MM.1S (cell line): ENCODE measurements at regions not wholly inside any gene's neighbourhood (a gene's known extent, or its start where the extent isn't known, plus 50 kb on each side); places are given as distances from the start of the nearest gene placed in this dataset.

Experiments used
- DNase-seq: peaks from one replicate; pipeline ENCODE4 v3.0.0-alpha.2; 2015
- H2AFZ ChIP-seq: fragments of 300-600 bp; sonication (generic); 2 replicates; pipeline ENCODE4 v1.6.0; 2016; ENCODE audit warnings: antibody characterized with exemption, low read length
- H3F3A ChIP-seq: fragments of 300-600 bp; sonication (generic); 2 replicates; pipeline ENCODE4 v1.6.1; 2016; ENCODE audit warnings: mild to moderate bottlenecking, antibody characterized with exemption, low read length, moderate library complexity, mixed read lengths; ENCODE audit not compliant: insufficient read depth
- H3K27ac ChIP-seq: fragments of 300-600 bp; sonication (generic); 2 replicates; pipeline ENCODE4 v1.5.1; 2016; ENCODE audit warnings: mild to moderate bottlenecking, low read length
- H3K27me3 ChIP-seq: fragments of 300-600 bp; sonication (generic); replicated peaks from 2 replicates; pipeline ENCODE4 v1.6.0; 2016; ENCODE audit warnings: low read length; ENCODE audit not compliant: insufficient read depth
- H3K36me3 ChIP-seq: fragments of 300-600 bp; sonication (generic); replicated peaks from 2 replicates; pipeline ENCODE4 v1.6.1; 2016; ENCODE audit warnings: mild to moderate bottlenecking, low read length, mixed read lengths; ENCODE audit not compliant: insufficient read depth
- H3K4me1 ChIP-seq: fragments of 300-600 bp; sonication (generic); 2 replicates; pipeline ENCODE4 v1.6.1; 2016; ENCODE audit warnings: low read length, mixed read lengths
- H3K4me2 ChIP-seq: fragments of 300-600 bp; sonication (generic); 2 replicates; pipeline ENCODE4 v1.6.0; 2016; ENCODE audit warnings: low read depth, low read length
- H3K4me3 ChIP-seq: fragments of 300-600 bp; sonication (generic); 2 replicates; pipeline ENCODE4 v1.5.1; 2016; ENCODE audit warnings: low read length, mixed read lengths
- H3K79me2 ChIP-seq: fragments of 300-600 bp; sonication (generic); 2 replicates; pipeline ENCODE4 v1.6.1; 2016; ENCODE audit warnings: mixed run types, low read length, mixed read lengths
- H3K9ac ChIP-seq: fragments of 300-600 bp; sonication (generic); 2 replicates; pipeline ENCODE4 v1.6.1; 2016; ENCODE audit warnings: low read length, mixed read lengths
- H3K9me2 ChIP-seq: fragments of 300-600 bp; sonication (generic); replicated peaks from 2 replicates; pipeline ENCODE4 v1.6.1; 2016; ENCODE audit warnings: mild to moderate bottlenecking, low read length, mixed read lengths; ENCODE audit not compliant: insufficient read depth
- H3K9me3 ChIP-seq: fragments of 300-600 bp; sonication (generic); replicated peaks from 2 replicates; pipeline ENCODE4 v1.6.1; 2016; ENCODE audit warnings: mild to moderate bottlenecking, low read length, mixed read lengths; ENCODE audit not compliant: insufficient read depth
- H4K20me1 ChIP-seq: fragments of 300-600 bp; sonication (generic); 2 replicates; pipeline ENCODE4 v1.6.1; 2016; ENCODE audit warnings: mild to moderate bottlenecking, low read length, moderate library complexity, mixed read lengths; ENCODE audit not compliant: insufficient read depth
- CTCF ChIP-seq: fragments of 300-600 bp; sonication (generic); IDR thresholded peaks from 2 replicates; pipeline ENCODE4 v1.5.1; 2016; ENCODE audit warnings: antibody characterized with exemption, low read length, mixed read lengths
- EZH2 ChIP-seq: fragments of 300-600 bp; sonication (generic); optimal IDR thresholded peaks from 2 replicates; pipeline ENCODE3; 2017; ENCODE audit warnings: low read depth, mild to moderate bottlenecking, antibody characterized with exemption, low read length, mixed read lengths
- EZH2phosphoT487 ChIP-seq: fragments of 300-600 bp; sonication (generic); IDR thresholded peaks from 2 replicates; pipeline ENCODE4 v1.6.1; 2018; ENCODE audit warnings: antibody characterized with exemption, low read length

- no peak overlapping the region for H3K9ac ChIP-seq
- H3K36me3 ChIP-seq, result no peaks in the 10 kb centered on the region
- H3K27me3 ChIP-seq, result no peaks in the 10 kb centered on the region
- no peaks in the 10 kb centered on the region for H3K9me2 ChIP-seq
- H3K79me2 ChIP-seq, result no peaks in the 10 kb centered on the region
- no peaks in the 10 kb centered on the region; the same call in 1 of the 2 replicates for H3K9me3 ChIP-seq
- H3K4me3 ChIP-seq, result no peak overlapping the region
- H3K4me2 ChIP-seq, result no peak overlapping the region
- H3F3A ChIP-seq, result no peaks in the 10 kb centered on the region
- H2AFZ ChIP-seq, result no peak overlapping the region
- no peaks in the 10 kb centered on the region for H4K20me1 ChIP-seq
- no peak overlapping the region for H3K27ac ChIP-seq
- TF ChIP-seq CTCF (no peak), EZH2 (no peak), EZH2phosphoT487 (no peak)
- DNase-seq, result no peak
- H3K4me1 ChIP-seq, result peaks cover 19% of the 10 kb centered on the region
These were observed 331.1 kb upstream of the MTPN start for GRCh38 chr7:136308230-136308629.

GRCh38 chr7:136303162-136303561 is 326.0 kb upstream of the MTPN start:
- no peaks in the 10 kb centered on the region for H3F3A ChIP-seq
- no peak overlapping the region for H3K4me3 ChIP-seq
- H4K20me1 ChIP-seq, result no peaks in the 10 kb centered on the region
- H3K27ac ChIP-seq, result no peak overlapping the region
- no peak overlapping the region for H3K9ac ChIP-seq
- DNase-seq, result no peak
- H2AFZ ChIP-seq, result no peak overlapping the region
- no peaks in the 10 kb centered on the region for H3K4me1 ChIP-seq
- H3K27me3 ChIP-seq, result no peaks in the 10 kb centered on the region
- TF ChIP-seq EZH2phosphoT487 (no peak), EZH2 (no peak), CTCF (no peak)
- H3K9me2 ChIP-seq, result no peaks in the 10 kb centered on the region
- H3K79me2 ChIP-seq, result no peaks in the 10 kb centered on the region
- no peaks in the 10 kb centered on the region; the same call in 1 of the 2 replicates for H3K9me3 ChIP-seq
- no peaks in the 10 kb centered on the region for H3K36me3 ChIP-seq
- H3K4me2 ChIP-seq, result no peak overlapping the region

DNA sequence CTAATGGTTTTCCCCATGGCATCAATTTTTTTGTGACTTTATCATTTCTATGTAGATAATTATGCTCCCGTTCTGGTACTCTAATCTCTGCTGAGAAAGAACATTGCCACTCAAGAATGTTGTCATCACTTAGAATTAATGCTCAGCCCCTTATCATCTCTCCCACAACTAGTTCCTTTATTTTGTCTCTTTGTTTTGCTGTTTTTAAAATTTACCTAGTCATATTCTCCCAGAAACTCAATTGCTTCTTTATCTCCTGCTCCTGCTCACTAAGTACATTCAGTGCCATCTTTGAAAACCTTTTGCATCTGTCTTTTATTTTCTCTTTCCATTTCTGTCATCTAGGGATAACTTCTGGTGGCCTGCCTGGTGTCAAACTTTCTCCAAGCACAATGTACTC is 324.9 kb upstream of the MTPN start:
- no peak for DNase-seq
- Histone ChIP-seq H3K9me2 (no peaks in the 10 kb centered on the region), H3K27me3 (no peaks in the 10 kb centered on the region), H3K4me3 (no peak overlapping the region), H3K79me2 (no peaks in the 10 kb centered on the region), H3K4me1 (no peaks in the 10 kb centered on the region), H3K9ac (no peak overlapping the region), H3F3A (no peaks in the 10 kb centered on the region), H3K9me3 (no peaks in the 10 kb centered on the region), H4K20me1 (no peaks in the 10 kb centered on the region), H3K4me2 (no peak overlapping the region), H3K36me3 (no peaks in the 10 kb centered on the region), H3K27ac (no peak overlapping the region), H2AFZ (no peak overlapping the region)
- TF ChIP-seq EZH2phosphoT487 (no peak), EZH2 (no peak), CTCF (no peak)
